GM12872 (cell line): ENCODE measurements at regions not wholly inside any gene's neighbourhood (a gene's known extent, or its start where the extent isn't known, plus 50 kb on each side); places are given as distances from the start of the nearest gene placed in this dataset.

Experiments
- TF ChIP-seq, protein P1 (sequence below): IDR thresholded peaks from 3 replicates; pipeline ENCODE4 v1.5.1; 2011; ENCODE audit warnings: low read depth, mild to moderate bottlenecking, low read length, moderate library complexity; ENCODE audit not compliant: insufficient read depth

GRCh38 chr3:61429106-61429505 is 132.3 kb upstream of the PTPRG start:
- TF ChIP-seq, protein P1, sequence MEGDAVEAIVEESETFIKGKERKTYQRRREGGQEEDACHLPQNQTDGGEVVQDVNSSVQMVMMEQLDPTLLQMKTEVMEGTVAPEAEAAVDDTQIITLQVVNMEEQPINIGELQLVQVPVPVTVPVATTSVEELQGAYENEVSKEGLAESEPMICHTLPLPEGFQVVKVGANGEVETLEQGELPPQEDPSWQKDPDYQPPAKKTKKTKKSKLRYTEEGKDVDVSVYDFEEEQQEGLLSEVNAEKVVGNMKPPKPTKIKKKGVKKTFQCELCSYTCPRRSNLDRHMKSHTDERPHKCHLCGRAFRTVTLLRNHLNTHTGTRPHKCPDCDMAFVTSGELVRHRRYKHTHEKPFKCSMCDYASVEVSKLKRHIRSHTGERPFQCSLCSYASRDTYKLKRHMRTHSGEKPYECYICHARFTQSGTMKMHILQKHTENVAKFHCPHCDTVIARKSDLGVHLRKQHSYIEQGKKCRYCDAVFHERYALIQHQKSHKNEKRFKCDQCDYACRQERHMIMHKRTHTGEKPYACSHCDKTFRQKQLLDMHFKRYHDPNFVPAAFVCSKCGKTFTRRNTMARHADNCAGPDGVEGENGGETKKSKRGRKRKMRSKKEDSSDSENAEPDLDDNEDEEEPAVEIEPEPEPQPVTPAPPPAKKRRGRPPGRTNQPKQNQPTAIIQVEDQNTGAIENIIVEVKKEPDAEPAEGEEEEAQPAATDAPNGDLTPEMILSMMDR = no peak

DNA sequence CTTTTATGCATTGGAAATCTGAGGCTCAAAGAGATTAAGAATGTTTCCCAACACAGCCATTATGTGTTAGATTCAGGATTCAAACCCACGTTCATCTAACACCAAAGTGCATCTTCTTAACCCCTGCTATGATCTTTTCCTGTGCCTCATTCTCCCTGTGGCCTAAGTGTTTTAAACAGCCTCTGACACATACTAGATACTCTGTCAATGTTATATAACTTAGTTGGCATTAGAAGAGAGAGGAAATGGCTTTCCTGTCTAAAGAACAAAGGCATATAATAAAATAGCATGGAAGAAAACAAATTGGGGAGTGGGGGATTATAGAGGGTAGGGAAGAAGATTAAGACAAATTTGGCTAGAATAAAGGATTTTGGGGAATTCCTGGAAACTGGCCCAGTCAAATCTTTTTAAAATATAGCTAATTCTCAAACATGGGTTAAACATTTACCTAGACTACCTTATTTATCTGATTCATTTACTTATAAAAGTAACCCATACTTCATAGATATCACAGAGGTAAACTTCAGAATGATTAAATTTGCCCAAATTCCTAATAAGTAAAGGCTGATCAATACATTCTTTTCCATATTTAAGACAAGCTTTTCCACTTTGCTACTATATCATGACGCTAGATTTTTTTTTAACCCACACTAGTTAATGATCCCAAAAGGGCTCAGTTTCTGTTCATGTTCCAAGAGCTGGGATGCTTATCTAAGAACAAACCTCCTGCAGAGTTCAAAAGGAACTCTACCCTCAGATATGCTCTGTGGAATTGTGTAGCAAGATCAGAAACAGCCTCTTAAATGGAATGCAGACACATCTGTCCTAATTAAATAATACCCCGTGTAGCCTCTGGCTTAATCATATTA is 122.9 kb upstream of the PTPRG start:
- TF ChIP-seq, protein P1 = no peak

DNA sequence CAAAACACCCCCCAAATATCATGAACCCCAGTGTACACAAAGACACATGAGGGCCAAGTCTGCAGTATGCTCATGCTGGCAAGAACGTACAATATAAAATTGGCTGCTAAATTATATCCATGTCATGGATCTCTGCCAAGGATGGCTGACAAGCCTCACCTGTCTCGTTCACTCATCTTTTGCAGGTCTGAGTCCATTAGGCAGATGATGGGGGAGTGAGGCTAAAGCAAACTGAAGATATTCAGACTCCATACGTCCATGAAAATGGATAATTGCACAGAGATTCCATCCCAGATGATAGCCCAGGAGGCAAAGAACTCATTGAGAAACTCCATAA is 122.3 kb upstream of the PTPRG start:
- TF ChIP-seq, protein P1 = no peak

GRCh38 chr3:61442696-61443095 is 118.7 kb upstream of the PTPRG start:
- TF ChIP-seq, protein P1 = no peak

DNA sequence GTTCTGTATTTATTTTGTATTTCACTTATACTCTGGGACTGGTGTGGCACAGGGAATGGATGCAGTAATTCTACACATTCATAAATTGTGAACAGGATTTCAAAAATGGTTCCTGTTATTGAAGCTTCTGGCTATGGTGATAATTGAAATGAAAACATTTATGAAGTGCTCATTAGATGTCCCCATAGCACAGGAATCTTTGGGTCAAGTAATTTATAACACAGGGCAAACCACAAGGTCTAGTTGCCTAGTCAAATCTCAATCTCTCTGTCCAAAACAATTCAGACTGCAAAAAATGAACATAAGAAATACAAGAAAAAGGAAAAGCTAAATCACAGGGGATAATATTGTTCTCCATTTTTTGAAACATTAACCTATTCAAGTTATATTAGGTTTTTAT is 117.5 kb upstream of the PTPRG start:
- TF ChIP-seq, protein P1 = no peak

- TF ChIP-seq, protein P1 = no peak
These were observed 116.6 kb upstream of the PTPRG start for GRCh38 chr3:61444782-61445181.

- TF ChIP-seq, protein P1 = no peak
These were observed 115.4 kb upstream of the PTPRG start for GRCh38 chr3:61445924-61446323.
